ENCODE measurements at regions not wholly inside any gene's neighbourhood (a gene's known extent, or its start where the extent isn't known, plus 50 kb on each side); places are given as distances from the start of the nearest gene placed in this dataset.

DNA sequence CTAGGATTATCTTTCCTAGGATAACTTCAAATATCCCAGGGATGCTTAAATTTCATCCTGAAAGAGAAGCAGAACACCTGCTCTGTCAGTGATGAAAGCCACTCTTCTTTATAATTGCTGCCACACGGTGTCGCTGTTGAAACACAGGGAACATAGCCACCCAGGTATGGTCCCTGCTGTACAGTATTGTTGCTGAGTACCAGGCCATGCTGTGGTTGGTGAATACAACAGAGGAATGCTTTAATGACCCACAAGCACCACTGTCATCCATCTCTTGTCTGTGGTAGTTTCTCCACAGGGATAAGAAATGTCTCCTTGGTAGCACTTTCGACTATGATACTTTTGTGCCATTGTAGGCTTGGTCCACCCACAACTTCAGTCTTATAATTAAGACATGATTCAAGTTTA, 70.6 kb upstream of the STARD3NL start:
- TF ChIP-seq POLR2AphosphoS5 (IDR thresholded peaks at IDR 0.05; ENCODE audit: borderline replicate concordance, low read depth, low read length): no peak
- TF ChIP-seq FOXP2 (optimal IDR thresholded peaks at IDR 0.05; ENCODE audit: control extremely low read depth, extremely low read length, insufficient read depth): no peak
